PC-3 (cell line): ENCODE measurements at regions not wholly inside any gene's neighbourhood (a gene's known extent, or its start where the extent isn't known, plus 50 kb on each side); places are given as distances from the start of the nearest gene placed in this dataset.

Experiments
- CTCF ChIP-seq: fragments of 300-600 bp; sonication (generic); conservative IDR thresholded peaks from 2 replicates; pipeline ENCODE4 v1.5.1; 2017; ENCODE audit warnings: antibody characterized with exemption, low read depth, mild to moderate bottlenecking, low read length
- EZH2phosphoT487 ChIP-seq: fragments of 300-600 bp; sonication (generic); IDR thresholded peaks from 2 replicates; pipeline ENCODE4 v1.6.1; 2018; ENCODE audit warnings: mild to moderate bottlenecking, antibody characterized with exemption, low read length, borderline replicate concordance

DNA sequence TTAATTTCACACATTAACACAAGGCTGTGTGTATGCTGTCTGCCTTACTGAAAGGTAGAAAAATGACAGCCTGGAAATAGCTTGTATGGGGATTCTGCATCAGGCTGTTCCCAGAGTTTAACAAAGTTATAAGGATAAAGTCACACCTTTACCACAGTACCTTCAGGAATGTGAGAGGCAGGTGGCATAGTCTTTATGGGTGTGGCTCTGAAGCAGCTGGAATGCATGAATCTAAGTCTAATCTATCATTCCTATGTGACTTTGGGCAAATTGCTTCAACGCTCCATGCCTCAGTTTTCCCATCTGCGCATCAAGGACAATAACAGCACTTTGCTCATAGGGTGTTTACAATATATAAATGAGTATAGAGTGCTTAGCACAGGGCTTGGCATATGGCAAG lies 84.2 kb upstream of the EGFL6 start:
- no peak for TF ChIP-seq CTCF
- no peak for TF ChIP-seq EZH2phosphoT487
